SK-N-SH (cell line): ENCODE measurements at regions not wholly inside any gene's neighbourhood (a gene's known extent, or its start where the extent isn't known, plus 50 kb on each side); places are given as distances from the start of the nearest gene placed in this dataset.

Source experiments
- CTCF ChIA-PET: fragments of 300-600, 350-600 bp; formaldehyde crosslinking; extraction: SDS; loops from one replicate; lab custom pipeline; 2021; lab: Yijun Ruan, JAX
- POLR2A ChIA-PET: fragments of 350-600 bp; sonication (Branson Sonifier 250); formaldehyde crosslinking; extraction: SDS; loops from one replicate; lab custom pipeline; 2020; ENCODE audit warnings: antibody characterized with exemption, inconsistent platforms; lab: Yijun Ruan, JAX
- DNase-seq: peaks from one replicate; pipeline ENCODE4 v3.0.0; 2012
- H2AFZ ChIP-seq: fragments of 200-600 bp; sonication (generic); 2 replicates; pipeline ENCODE4 v1.8.1; 2016; ENCODE audit warnings: antibody characterized with exemption, mild to moderate bottlenecking, low read depth
- H3F3A ChIP-seq: fragments of 200-600 bp; sonication (generic); replicated peaks from 2 replicates; pipeline ENCODE3; 2016; ENCODE audit warnings: antibody characterized with exemption, mild to moderate bottlenecking; ENCODE audit not compliant: insufficient read depth
- H3K27ac ChIP-seq, 2 experiments: fragments of 200-500 bp in 1 of 2; fragments of 200-600 bp in 1 of 2; sonication (Bioruptor generic) in 1 of 2; sonication (generic), shearing (Covaris generic) in 1 of 2; 2 replicates each; pipeline versions ENCODE4 v1.5.1 to v1.6.1; 2014 to 2016; ENCODE audit warnings: low read depth in 2 of 2, inconsistent platforms in 1 of 2, low read length in 1 of 2, mild to moderate bottlenecking in 1 of 2, mixed read lengths in 1 of 2
- H3K27me3 ChIP-seq: fragments of 200-600 bp; sonication (generic), shearing (Covaris generic); 2 replicates; pipeline ENCODE4 v1.6.1; 2016; ENCODE audit warnings: mixed run types; ENCODE audit not compliant: insufficient read depth
- H3K36me3 ChIP-seq, 2 experiments: fragments of 200-500 bp in 1 of 2; fragments of 200-600 bp in 1 of 2; sonication (Bioruptor generic) in 1 of 2; sonication (generic) in 1 of 2; replicated peaks in 1 of 2; 2 replicates each; pipeline versions ENCODE3 to v1.5.1; 2014 to 2016; ENCODE audit warnings: low read length in 1 of 2, mild to moderate bottlenecking in 1 of 2; ENCODE audit not compliant: insufficient read depth in 2 of 2, control insufficient read depth in 1 of 2
- H3K4me1 ChIP-seq, 2 experiments: fragments of 200-500 bp in 1 of 2; fragments of 200-600 bp in 1 of 2; sonication (Bioruptor generic) in 1 of 2; sonication (generic), shearing (Covaris generic) in 1 of 2; 2 replicates each; pipeline versions ENCODE4 v1.5.1 to v1.6.1; 2014 to 2016; ENCODE audit warnings: low read depth in 1 of 2, low read length in 1 of 2, mixed run types in 1 of 2; ENCODE audit not compliant: insufficient read depth in 2 of 2, control insufficient read depth in 1 of 2
- H3K4me2 ChIP-seq: fragments of 200-600 bp; sonication (generic), shearing (Covaris generic); 2 replicates; pipeline ENCODE4 v1.6.1; 2017; ENCODE audit warnings: mixed run types
- H3K4me3 ChIP-seq, 2 experiments: fragments of 200-500 bp in 1 of 2; fragments of 200-600 bp in 1 of 2; sonication (Bioruptor generic) in 1 of 2; sonication (generic), shearing (Covaris generic) in 1 of 2; 2 replicates each; pipeline versions ENCODE4 v1.5.1 to v1.8.1; 2014 to 2016; ENCODE audit warnings: low read depth in 2 of 2, inconsistent platforms in 1 of 2, low read length in 1 of 2, mild to moderate bottlenecking in 1 of 2, mixed read lengths in 1 of 2, moderate library complexity in 1 of 2
- H3K79me2 ChIP-seq: fragments of 200-600 bp; sonication (generic); 2 replicates; pipeline ENCODE4 v1.8.1; 2017; ENCODE audit warnings: mild to moderate bottlenecking; ENCODE audit not compliant: insufficient read depth
- H3K9ac ChIP-seq: fragments of 200-600 bp; sonication (generic); 2 replicates; pipeline ENCODE4 v1.6.1; 2017; ENCODE audit warnings: mixed run types
- H3K9me2 ChIP-seq: fragments of 200-600 bp; sonication (generic); 2 replicates; pipeline ENCODE4 v1.6.1; 2017; ENCODE audit warnings: mixed run types
- H3K9me3 ChIP-seq: fragments of 200-600 bp; sonication (generic); 2 replicates; pipeline ENCODE4 v1.6.1; 2017; ENCODE audit warnings: mixed run types, mild to moderate bottlenecking, moderate library complexity
- H4K20me1 ChIP-seq: fragments of 200-600 bp; sonication (generic); 2 replicates; pipeline ENCODE4 v1.6.1; 2017; ENCODE audit warnings: mild to moderate bottlenecking, mixed run types; ENCODE audit not compliant: insufficient read depth
- CHD2 ChIP-seq: fragments of 150-350 bp; IDR thresholded peaks from 2 replicates; pipeline ENCODE4 v1.6.1; 2018; ENCODE audit warnings: low read length; ENCODE audit not compliant: partially characterized antibody
- EP300 ChIP-seq, 2 experiments: IDR thresholded peaks; 2 replicates each; pipeline versions ENCODE4 v1.4.0 to v1.6.1; 2012; ENCODE audit warnings: borderline replicate concordance in 1 of 2, low read depth in 1 of 2, low read length in 1 of 2
- EZH2phosphoT487 ChIP-seq: fragments of 200-600 bp; sonication (generic); IDR thresholded peaks from 2 replicates; pipeline ENCODE4 v1.6.1; 2017; ENCODE audit warnings: low read depth, mixed run types, mild to moderate bottlenecking, antibody characterized with exemption, moderate library complexity, borderline replicate concordance
- FOXM1 ChIP-seq: IDR thresholded peaks from 2 replicates; pipeline ENCODE4 v1.4.0; 2012; ENCODE audit warnings: low read depth, mild to moderate bottlenecking
- MEF2A ChIP-seq: IDR thresholded peaks from 2 replicates; pipeline ENCODE4 v1.4.0; 2012; ENCODE audit warnings: low read depth, borderline replicate concordance
- NFIC ChIP-seq: IDR thresholded peaks from 2 replicates; pipeline ENCODE4 v1.4.0; 2012; ENCODE audit warnings: borderline replicate concordance
- NRF1 ChIP-seq: IDR thresholded peaks from 2 replicates; pipeline ENCODE4 v1.6.1; 2012; ENCODE audit warnings: low read depth, mild to moderate bottlenecking, low read length
- RAD21 ChIP-seq: IDR thresholded peaks from 2 replicates; pipeline ENCODE4 v1.6.1; 2012; ENCODE audit warnings: mild to moderate bottlenecking, low read length
- RCOR1 ChIP-seq: fragments of 150-350 bp; IDR thresholded peaks from 2 replicates; pipeline ENCODE4 v1.6.1; 2017; ENCODE audit warnings: antibody characterized with exemption, low read length
- RXRA ChIP-seq: IDR thresholded peaks from 2 replicates; pipeline ENCODE4 v1.4.0; 2012; ENCODE audit warnings: low read depth, mild to moderate bottlenecking, borderline replicate concordance
- SIN3A ChIP-seq: IDR thresholded peaks from 2 replicates; pipeline ENCODE4 v1.6.1; 2012; ENCODE audit warnings: low read depth, mild to moderate bottlenecking, low read length, moderate library complexity, borderline replicate concordance
- SMC3 ChIP-seq: IDR thresholded peaks from 2 replicates; pipeline ENCODE4 v1.6.1; 2012; ENCODE audit warnings: low read depth, low read length, improper control_type of control experiment
- TCF12 ChIP-seq: IDR thresholded peaks from 2 replicates; pipeline ENCODE4 v1.4.0; 2012
- TEAD4 ChIP-seq: IDR thresholded peaks from 2 replicates; pipeline ENCODE4 v1.4.0; 2012; ENCODE audit warnings: mild to moderate bottlenecking, borderline replicate concordance; ENCODE audit not compliant: insufficient read depth
- whole genome bisulfite sequencing: methylation state at CpG from one replicate; pipeline ENCODE4 v1.1.6; 2017; ENCODE audit warnings: low lambda C conversion rate; 5-methylcytosine and 5-hydroxymethylcytosine counted together
- TF ChIP-seq, protein P1 (sequence below): IDR thresholded peaks from 2 replicates; pipeline ENCODE4 v1.4.0; 2012; ENCODE audit warnings: low read depth, borderline replicate concordance
- TF ChIP-seq, protein P2 (sequence below): fragments of 200-600 bp; sonication (generic); IDR thresholded peaks from 2 replicates; pipeline ENCODE4 v1.6.1; 2017; ENCODE audit warnings: antibody characterized with exemption, mild to moderate bottlenecking, moderate library complexity
- TF ChIP-seq, protein P3 (sequence below): fragments of 150-350 bp; IDR thresholded peaks from 2 replicates; pipeline ENCODE4 v1.6.1; 2017; ENCODE audit warnings: antibody characterized with exemption, low read length, low read depth, borderline replicate concordance
- TF ChIP-seq, protein P4 (sequence below): IDR thresholded peaks from 2 replicates; pipeline ENCODE4 v1.4.0; 2012; ENCODE audit warnings: low read depth, borderline replicate concordance
- TF ChIP-seq, protein P5 (sequence below): fragments of 150-350 bp; IDR thresholded peaks from 2 replicates; pipeline ENCODE4 v1.6.1; 2016; ENCODE audit warnings: mild to moderate bottlenecking, low read depth, low read length
- TF ChIP-seq, protein P6 (sequence below): IDR thresholded peaks from 2 replicates; pipeline ENCODE4 v1.4.0; 2012; ENCODE audit warnings: low read depth

DNA sequence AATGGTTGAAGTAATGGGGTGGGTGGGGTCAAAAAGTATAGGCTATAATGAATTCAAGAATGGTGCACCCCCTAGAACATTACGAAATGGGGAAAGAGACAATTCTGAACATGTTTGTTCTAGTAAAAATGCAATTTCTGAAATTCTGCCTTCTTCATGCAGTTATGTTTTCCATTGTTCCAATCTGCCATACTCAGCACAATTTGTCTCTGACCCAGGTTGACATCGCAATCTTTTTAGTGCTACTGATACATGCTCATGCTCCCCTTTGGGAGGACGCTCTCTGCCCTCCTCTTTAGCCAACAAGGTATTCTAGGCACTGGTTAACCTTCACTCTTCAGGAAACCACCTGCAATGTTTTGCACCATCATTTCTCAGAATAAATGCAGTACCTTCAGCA is 1303.9 kb upstream of the PIK3C3 start (continued):
- TF ChIP-seq, protein P1, sequence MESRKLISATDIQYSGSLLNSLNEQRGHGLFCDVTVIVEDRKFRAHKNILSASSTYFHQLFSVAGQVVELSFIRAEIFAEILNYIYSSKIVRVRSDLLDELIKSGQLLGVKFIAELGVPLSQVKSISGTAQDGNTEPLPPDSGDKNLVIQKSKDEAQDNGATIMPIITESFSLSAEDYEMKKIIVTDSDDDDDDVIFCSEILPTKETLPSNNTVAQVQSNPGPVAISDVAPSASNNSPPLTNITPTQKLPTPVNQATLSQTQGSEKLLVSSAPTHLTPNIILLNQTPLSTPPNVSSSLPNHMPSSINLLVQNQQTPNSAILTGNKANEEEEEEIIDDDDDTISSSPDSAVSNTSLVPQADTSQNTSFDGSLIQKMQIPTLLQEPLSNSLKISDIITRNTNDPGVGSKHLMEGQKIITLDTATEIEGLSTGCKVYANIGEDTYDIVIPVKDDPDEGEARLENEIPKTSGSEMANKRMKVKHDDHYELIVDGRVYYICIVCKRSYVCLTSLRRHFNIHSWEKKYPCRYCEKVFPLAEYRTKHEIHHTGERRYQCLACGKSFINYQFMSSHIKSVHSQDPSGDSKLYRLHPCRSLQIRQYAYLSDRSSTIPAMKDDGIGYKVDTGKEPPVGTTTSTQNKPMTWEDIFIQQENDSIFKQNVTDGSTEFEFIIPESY = no peak
- TF ChIP-seq RXRA = no peak
- no peak for TF ChIP-seq RCOR1
- no peak for TF ChIP-seq RAD21

DNA sequence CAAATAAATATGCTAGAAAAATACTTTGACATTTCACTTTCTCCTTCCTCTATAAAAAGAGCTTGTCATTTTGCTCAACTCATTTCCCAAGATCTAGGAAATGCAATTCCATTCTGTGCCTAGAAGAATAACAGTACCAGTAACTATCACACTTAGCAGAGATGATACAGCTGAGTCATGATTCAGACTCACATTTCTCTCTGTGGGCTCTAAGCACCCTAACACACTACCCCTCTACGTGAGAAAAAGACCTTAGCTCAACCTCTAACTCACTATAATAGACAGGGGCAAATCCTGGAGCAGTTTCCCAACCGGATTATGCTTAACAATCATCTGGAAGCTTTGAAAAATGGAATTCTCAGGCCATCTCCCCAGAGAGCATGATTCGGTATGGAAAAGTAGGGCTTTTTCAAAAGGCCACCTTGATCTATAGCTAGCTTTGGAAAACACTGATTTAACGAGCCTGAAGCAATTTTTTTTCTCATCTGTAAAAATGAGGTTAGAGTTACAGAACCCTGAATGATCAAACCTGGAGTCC is 1312.3 kb upstream of the PIK3C3 start:
- ChIA-PET POLR2A (no interaction called here), CTCF (no interaction called here)
- H3F3A ChIP-seq = no peaks in the 10 kb centered on the region
- H3K4me3 ChIP-seq = no peak overlapping the region
- H3K9me2 ChIP-seq = no peaks in the 10 kb centered on the region
- 55% methylated on average over 4 of the region's 4 CpGs for WGBS
- TF ChIP-seq TEAD4 (no peak), RAD21 (no peak), FOXM1 (no peak), MEF2A (no peak), SIN3A (no peak), EP300 (IDR thresholded peaks at IDR 0.05; ENCODE audit: borderline replicate concordance in 1 of 2, low read depth in 1 of 2, low read length in 1 of 2) (no peak), NRF1 (no peak), TCF12 (no peak), NFIC (no peak)
- TF ChIP-seq, protein P2, sequence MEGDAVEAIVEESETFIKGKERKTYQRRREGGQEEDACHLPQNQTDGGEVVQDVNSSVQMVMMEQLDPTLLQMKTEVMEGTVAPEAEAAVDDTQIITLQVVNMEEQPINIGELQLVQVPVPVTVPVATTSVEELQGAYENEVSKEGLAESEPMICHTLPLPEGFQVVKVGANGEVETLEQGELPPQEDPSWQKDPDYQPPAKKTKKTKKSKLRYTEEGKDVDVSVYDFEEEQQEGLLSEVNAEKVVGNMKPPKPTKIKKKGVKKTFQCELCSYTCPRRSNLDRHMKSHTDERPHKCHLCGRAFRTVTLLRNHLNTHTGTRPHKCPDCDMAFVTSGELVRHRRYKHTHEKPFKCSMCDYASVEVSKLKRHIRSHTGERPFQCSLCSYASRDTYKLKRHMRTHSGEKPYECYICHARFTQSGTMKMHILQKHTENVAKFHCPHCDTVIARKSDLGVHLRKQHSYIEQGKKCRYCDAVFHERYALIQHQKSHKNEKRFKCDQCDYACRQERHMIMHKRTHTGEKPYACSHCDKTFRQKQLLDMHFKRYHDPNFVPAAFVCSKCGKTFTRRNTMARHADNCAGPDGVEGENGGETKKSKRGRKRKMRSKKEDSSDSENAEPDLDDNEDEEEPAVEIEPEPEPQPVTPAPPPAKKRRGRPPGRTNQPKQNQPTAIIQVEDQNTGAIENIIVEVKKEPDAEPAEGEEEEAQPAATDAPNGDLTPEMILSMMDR = no peak
- H4K20me1 ChIP-seq = no peaks in the 10 kb centered on the region
- H3K36me3 ChIP-seq = no peaks in the 10 kb centered on the region
- H3K4me2 ChIP-seq = no peak overlapping the region
- H3K9ac ChIP-seq = no peak overlapping the region
- H3K27ac ChIP-seq = no peak overlapping the region
- DNase-seq = no peak
- H3K9me3 ChIP-seq = no peaks in the 10 kb centered on the region
- H3K79me2 ChIP-seq = no peaks in the 10 kb centered on the region; the same call in 1 of the 2 replicates
- no peak overlapping the region for H2AFZ ChIP-seq
- H3K4me1 ChIP-seq = no peaks in the 10 kb centered on the region
- no peaks in the 10 kb centered on the region for H3K27me3 ChIP-seq

DNA sequence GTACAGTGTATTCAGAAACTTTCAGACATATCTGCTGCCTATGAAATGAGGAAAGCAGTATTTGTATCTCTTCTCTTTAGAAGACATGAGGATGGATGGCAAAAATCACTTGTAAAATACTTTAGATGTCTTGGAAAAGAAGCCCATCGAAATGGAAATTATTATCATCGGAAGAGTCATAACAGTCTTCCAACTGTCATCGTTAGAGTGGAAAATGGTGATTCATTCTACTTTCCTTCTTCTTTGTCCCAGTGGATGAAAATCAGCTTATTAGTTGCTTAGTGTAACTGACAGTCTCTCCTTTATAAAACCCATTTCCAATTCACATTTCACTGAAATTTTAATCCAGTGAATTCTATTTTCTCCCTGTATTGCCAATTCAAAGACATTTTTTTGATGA is 1323.7 kb upstream of the PIK3C3 start:
- Histone ChIP-seq H3K9me2 (no peaks in the 10 kb centered on the region), H3K4me3 (no peak overlapping the region), H4K20me1 (no peaks in the 10 kb centered on the region), H3K4me2 (no peak overlapping the region), H3K27me3 (no peaks in the 10 kb centered on the region), H2AFZ (no peak overlapping the region), H3K36me3 (no peaks in the 10 kb centered on the region), H3K4me1 (no peaks in the 10 kb centered on the region), H3K9ac (no peak overlapping the region), H3K27ac (no peak overlapping the region), H3K9me3 (no peaks in the 10 kb centered on the region), H3K79me2 (no peaks in the 10 kb centered on the region), H3F3A (no peaks in the 10 kb centered on the region)
- DNase-seq = no peak
- CTCF ChIA-PET = no interaction called here
- POLR2A ChIA-PET = interaction anchor here (1.1 kb wide), 1 partner anchor 9 kb away, joined by 3 read pairs; no protein-coding TSS in a partner anchor
- TF ChIP-seq, protein P3, sequence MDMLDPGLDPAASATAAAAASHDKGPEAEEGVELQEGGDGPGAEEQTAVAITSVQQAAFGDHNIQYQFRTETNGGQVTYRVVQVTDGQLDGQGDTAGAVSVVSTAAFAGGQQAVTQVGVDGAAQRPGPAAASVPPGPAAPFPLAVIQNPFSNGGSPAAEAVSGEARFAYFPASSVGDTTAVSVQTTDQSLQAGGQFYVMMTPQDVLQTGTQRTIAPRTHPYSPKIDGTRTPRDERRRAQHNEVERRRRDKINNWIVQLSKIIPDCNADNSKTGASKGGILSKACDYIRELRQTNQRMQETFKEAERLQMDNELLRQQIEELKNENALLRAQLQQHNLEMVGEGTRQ = no peak
- TF ChIP-seq, protein P4, sequence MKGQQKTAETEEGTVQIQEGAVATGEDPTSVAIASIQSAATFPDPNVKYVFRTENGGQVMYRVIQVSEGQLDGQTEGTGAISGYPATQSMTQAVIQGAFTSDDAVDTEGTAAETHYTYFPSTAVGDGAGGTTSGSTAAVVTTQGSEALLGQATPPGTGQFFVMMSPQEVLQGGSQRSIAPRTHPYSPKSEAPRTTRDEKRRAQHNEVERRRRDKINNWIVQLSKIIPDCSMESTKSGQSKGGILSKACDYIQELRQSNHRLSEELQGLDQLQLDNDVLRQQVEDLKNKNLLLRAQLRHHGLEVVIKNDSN = no peak
- TF ChIP-seq RCOR1 (no peak), EZH2phosphoT487 (no peak), SMC3 (no peak), CHD2 (no peak), TEAD4 (no peak)
- TF ChIP-seq, protein P5, sequence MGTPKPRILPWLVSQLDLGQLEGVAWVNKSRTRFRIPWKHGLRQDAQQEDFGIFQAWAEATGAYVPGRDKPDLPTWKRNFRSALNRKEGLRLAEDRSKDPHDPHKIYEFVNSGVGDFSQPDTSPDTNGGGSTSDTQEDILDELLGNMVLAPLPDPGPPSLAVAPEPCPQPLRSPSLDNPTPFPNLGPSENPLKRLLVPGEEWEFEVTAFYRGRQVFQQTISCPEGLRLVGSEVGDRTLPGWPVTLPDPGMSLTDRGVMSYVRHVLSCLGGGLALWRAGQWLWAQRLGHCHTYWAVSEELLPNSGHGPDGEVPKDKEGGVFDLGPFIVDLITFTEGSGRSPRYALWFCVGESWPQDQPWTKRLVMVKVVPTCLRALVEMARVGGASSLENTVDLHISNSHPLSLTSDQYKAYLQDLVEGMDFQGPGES = no peak
- TF ChIP-seq, protein P6, sequence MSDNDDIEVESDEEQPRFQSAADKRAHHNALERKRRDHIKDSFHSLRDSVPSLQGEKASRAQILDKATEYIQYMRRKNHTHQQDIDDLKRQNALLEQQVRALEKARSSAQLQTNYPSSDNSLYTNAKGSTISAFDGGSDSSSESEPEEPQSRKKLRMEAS = no peak
- WGBS = 83% methylated on average over 3 of the region's 3 CpGs
